ENCODE measurements at regions not wholly inside any gene's neighbourhood (a gene's known extent, or its start where the extent isn't known, plus 50 kb on each side); places are given as distances from the start of the nearest gene placed in this dataset.

- Histone ChIP-seq H3K4me3 (no peak overlapping the region), H3K36me3 (no peaks in the 10 kb centered on the region), H3K27me3 (no peaks in the 10 kb centered on the region), H3K9me3 (no peaks in the 10 kb centered on the region)
- no peak for DNase-seq
Measured at GRCh38 chr3:154549391-154549790, 119.4 kb upstream of the GPR149 start.

- no peaks in the 10 kb centered on the region for H3K27me3 ChIP-seq
- DNase-seq = no peak
- H3K9me3 ChIP-seq = no peaks in the 10 kb centered on the region
- no peak overlapping the region for H3K4me3 ChIP-seq
- no peaks in the 10 kb centered on the region for H3K36me3 ChIP-seq
Measured at GRCh38 chr3:154548341-154548740, 118.4 kb upstream of the GPR149 start.

GRCh38 chr3:154542837-154543236 is 112.8 kb upstream of the GPR149 start:
- no peaks in the 10 kb centered on the region for H3K36me3 ChIP-seq

GRCh38 chr3:154540950-154541604 is 111.1 kb upstream of the GPR149 start:
- H3K4me3 ChIP-seq = no peak overlapping the region
- no peaks in the 10 kb centered on the region for H3K36me3 ChIP-seq
- no peaks in the 10 kb centered on the region for H3K27me3 ChIP-seq
- no peak for DNase-seq
- no peaks in the 10 kb centered on the region for H3K9me3 ChIP-seq

More at GRCh38 chr3:154542837-154543236, 112.8 kb upstream of the GPR149 start:
- no peaks in the 10 kb centered on the region for H3K9me3 ChIP-seq
- no peak overlapping the region for H3K4me3 ChIP-seq
- no peak for DNase-seq
- no peaks in the 10 kb centered on the region for H3K27me3 ChIP-seq

- Histone ChIP-seq H3K36me3 (no peaks in the 10 kb centered on the region), H3K27me3 (no peaks in the 10 kb centered on the region), H3K9me3 (no peaks in the 10 kb centered on the region), H3K4me3 (no peak overlapping the region)
- no peak for DNase-seq
Measured at GRCh38 chr3:154538566-154539360, 108.8 kb upstream of the GPR149 start.

- H3K36me3 ChIP-seq = no peaks in the 10 kb centered on the region
Measured at GRCh38 chr3:154536751-154537150, 106.8 kb upstream of the GPR149 start.

GRCh38 chr3:154522036-154522602 is 92.1 kb upstream of the GPR149 start:
- Histone ChIP-seq H3K9me3 (no peaks in the 10 kb centered on the region), H3K27me3 (peaks cover 3% of the 10 kb centered on the region; the same call in 1 of the 2 replicates), H3K36me3 (no peaks in the 10 kb centered on the region), H3K4me3 (no peak overlapping the region)
- no peak for DNase-seq

More at GRCh38 chr3:154536751-154537150, 106.8 kb upstream of the GPR149 start:
- Histone ChIP-seq H3K9me3 (no peaks in the 10 kb centered on the region), H3K27me3 (no peaks in the 10 kb centered on the region; the same call in 1 of the 2 replicates), H3K4me3 (no peak overlapping the region)
- no peak for DNase-seq

GRCh38 chr3:154517404-154517803 is 87.4 kb upstream of the GPR149 start:
- Histone ChIP-seq H3K9me3 (no peaks in the 10 kb centered on the region), H3K27me3 (peaks cover 3% of the 10 kb centered on the region; the same call in 1 of the 2 replicates), H3K36me3 (no peaks in the 10 kb centered on the region), H3K4me3 (no peak overlapping the region)
- no peak for DNase-seq

- Histone ChIP-seq H3K36me3 (no peaks in the 10 kb centered on the region), H3K9me3 (no peaks in the 10 kb centered on the region), H3K4me3 (no peak overlapping the region), H3K27me3 (no peaks in the 10 kb centered on the region)
- no peak for DNase-seq
Measured at GRCh38 chr3:154515921-154516320, 85.9 kb upstream of the GPR149 start.

GRCh38 chr3:154510780-154511179 is 80.8 kb upstream of the GPR149 start:
- Histone ChIP-seq H3K36me3 (no peaks in the 10 kb centered on the region), H3K27me3 (no peaks in the 10 kb centered on the region), H3K4me3 (no peak overlapping the region), H3K9me3 (no peaks in the 10 kb centered on the region)
- DNase-seq = no peak

- DNase-seq = no peak
- no peaks in the 10 kb centered on the region for H3K9me3 ChIP-seq
- H3K27me3 ChIP-seq = no peaks in the 10 kb centered on the region
- no peaks in the 10 kb centered on the region for H3K36me3 ChIP-seq
- no peak overlapping the region for H3K4me3 ChIP-seq
Measured at GRCh38 chr3:154507727-154508126, 77.7 kb upstream of the GPR149 start.

- no peak for DNase-seq
- no peaks in the 10 kb centered on the region for H3K36me3 ChIP-seq
- no peaks in the 10 kb centered on the region for H3K27me3 ChIP-seq
- H3K4me3 ChIP-seq = no peak overlapping the region
- no peaks in the 10 kb centered on the region for H3K9me3 ChIP-seq
Measured at GRCh38 chr3:154496978-154497377, 67.0 kb upstream of the GPR149 start.

- Histone ChIP-seq H3K27me3 (no peaks in the 10 kb centered on the region), H3K4me3 (no peak overlapping the region), H3K36me3 (no peaks in the 10 kb centered on the region), H3K9me3 (no peaks in the 10 kb centered on the region)
- DNase-seq = no peak
Measured at GRCh38 chr3:154496540-154496939, 66.5 kb upstream of the GPR149 start.

GRCh38 chr3:154486949-154487348 is 57.0 kb upstream of the GPR149 start:
- Histone ChIP-seq H3K9me3 (no peaks in the 10 kb centered on the region), H3K36me3 (no peaks in the 10 kb centered on the region), H3K27me3 (no peaks in the 10 kb centered on the region), H3K4me3 (no peak overlapping the region)
- no peak for DNase-seq

- Histone ChIP-seq H3K9me3 (no peaks in the 10 kb centered on the region), H3K36me3 (no peaks in the 10 kb centered on the region), H3K4me3 (no peak overlapping the region), H3K27me3 (no peaks in the 10 kb centered on the region)
- DNase-seq = no peak
Measured at GRCh38 chr3:154482507-154482906, 52.5 kb upstream of the GPR149 start.

- H3K9me3 ChIP-seq = no peaks in the 10 kb centered on the region
- no peaks in the 10 kb centered on the region for H3K27me3 ChIP-seq
- no peak for DNase-seq
- no peak overlapping the region for H3K4me3 ChIP-seq
- no peaks in the 10 kb centered on the region for H3K36me3 ChIP-seq
Measured at GRCh38 chr3:154480033-154480432, 50.0 kb upstream of the GPR149 start.
